ENCODE measurements at regions not wholly inside any gene's neighbourhood (a gene's known extent, or its start where the extent isn't known, plus 50 kb on each side); places are given as distances from the start of the nearest gene placed in this dataset.
A peak's percentile ranks its signal among the peaks of the same experiment; 100 is the strongest.

- Histone ChIP-seq H3K27me3 (ENCODE audit: control insufficient read depth, insufficient read depth, low read length) (no peaks in the 10 kb centered on the region), H3K27ac (ENCODE audit: low read length) (no peak overlapping the region), H3K36me3 (ENCODE audit: control insufficient read depth, insufficient read depth, low read length) (no peaks in the 10 kb centered on the region), H3K4me1 (ENCODE audit: control insufficient read depth, insufficient read depth, low read length) (no peaks in the 10 kb centered on the region), H3K9me3 (ENCODE audit: control insufficient read depth, insufficient read depth, low read length) (no peaks in the 10 kb centered on the region), H3K4me3 (ENCODE audit: low read length) (no peak overlapping the region)
- no CpG with 5 or more reads among the region's 8 CpGs for WGBS (ENCODE audit: insufficient coverage, insufficient read length)
- no peak for DNase-seq (ENCODE audit: low read depth, low spot score)
Measured at GRCh38 chr3:43913036-43913948, 222.6 kb downstream of the ABHD5 start.

DNA sequence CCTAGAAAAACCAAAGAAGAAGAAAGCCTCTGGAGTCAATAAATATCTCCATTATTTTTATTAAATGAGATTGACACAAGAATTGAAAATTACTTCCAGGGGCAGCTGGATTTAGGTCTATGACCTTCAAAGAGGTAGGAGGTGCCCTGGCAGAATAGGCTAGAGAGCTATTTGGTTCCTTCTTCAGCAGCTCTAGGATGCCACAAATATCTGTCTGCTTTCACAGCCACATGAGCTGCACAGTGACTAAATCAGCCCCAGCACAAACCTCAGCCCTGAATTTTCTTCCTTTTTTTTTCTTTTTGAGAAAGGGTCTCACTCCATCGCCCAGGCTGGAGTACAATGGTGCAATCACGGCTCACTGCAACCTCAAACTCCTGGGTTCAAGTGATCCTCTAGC, 223.5 kb downstream of the ABHD5 start:
- no peak overlapping the region for H3K4me3 ChIP-seq (ENCODE audit: low read length)
- no peaks in the 10 kb centered on the region for H3K36me3 ChIP-seq (ENCODE audit: control insufficient read depth, insufficient read depth, low read length)
- no peaks in the 10 kb centered on the region for H3K4me1 ChIP-seq (ENCODE audit: control insufficient read depth, insufficient read depth, low read length)
- no peak for DNase-seq (ENCODE audit: low read depth, low spot score)
- no CpG with 5 or more reads among the region's 2 CpGs for WGBS (ENCODE audit: insufficient coverage, insufficient read length)
- H3K9me3 ChIP-seq (ENCODE audit: control insufficient read depth, insufficient read depth, low read length): no peaks in the 10 kb centered on the region
- H3K27me3 ChIP-seq (ENCODE audit: control insufficient read depth, insufficient read depth, low read length): no peaks in the 10 kb centered on the region
- no peak overlapping the region for H3K27ac ChIP-seq (ENCODE audit: low read length)

- DNase-seq (ENCODE audit: low read depth, low spot score): no peak
- no peaks in the 10 kb centered on the region for H3K9me3 ChIP-seq (ENCODE audit: control insufficient read depth, insufficient read depth, low read length)
- H3K27me3 ChIP-seq (ENCODE audit: control insufficient read depth, insufficient read depth, low read length): no peaks in the 10 kb centered on the region
- no peaks in the 10 kb centered on the region for H3K36me3 ChIP-seq (ENCODE audit: control insufficient read depth, insufficient read depth, low read length)
- H3K27ac ChIP-seq (ENCODE audit: low read length): no peak overlapping the region
- H3K4me1 ChIP-seq (ENCODE audit: control insufficient read depth, insufficient read depth, low read length): no peaks in the 10 kb centered on the region
- WGBS (ENCODE audit: insufficient coverage, insufficient read length): no CpG with 5 or more reads among the region's 1 CpG
- H3K4me3 ChIP-seq (ENCODE audit: low read length): no peak overlapping the region
Measured at GRCh38 chr3:43915546-43915945, 224.8 kb downstream of the ABHD5 start.

- peaks cover 2% of the 10 kb centered on the region; the same call in 1 of the 2 replicates for H3K4me1 ChIP-seq (ENCODE audit: control insufficient read depth, insufficient read depth, low read length)
- H3K27ac ChIP-seq (ENCODE audit: low read length): no peak overlapping the region
- WGBS (ENCODE audit: insufficient coverage, insufficient read length): no CpG with 5 or more reads among the region's 3 CpGs
- no peaks in the 10 kb centered on the region for H3K9me3 ChIP-seq (ENCODE audit: control insufficient read depth, insufficient read depth, low read length)
- no peaks in the 10 kb centered on the region for H3K36me3 ChIP-seq (ENCODE audit: control insufficient read depth, insufficient read depth, low read length)
- H3K4me3 ChIP-seq (ENCODE audit: low read length): no peak overlapping the region
- no peak for DNase-seq (ENCODE audit: low read depth, low spot score)
- H3K27me3 ChIP-seq (ENCODE audit: control insufficient read depth, insufficient read depth, low read length): no peaks in the 10 kb centered on the region
Measured at GRCh38 chr3:43917361-43917760, 226.6 kb downstream of the ABHD5 start.

DNA sequence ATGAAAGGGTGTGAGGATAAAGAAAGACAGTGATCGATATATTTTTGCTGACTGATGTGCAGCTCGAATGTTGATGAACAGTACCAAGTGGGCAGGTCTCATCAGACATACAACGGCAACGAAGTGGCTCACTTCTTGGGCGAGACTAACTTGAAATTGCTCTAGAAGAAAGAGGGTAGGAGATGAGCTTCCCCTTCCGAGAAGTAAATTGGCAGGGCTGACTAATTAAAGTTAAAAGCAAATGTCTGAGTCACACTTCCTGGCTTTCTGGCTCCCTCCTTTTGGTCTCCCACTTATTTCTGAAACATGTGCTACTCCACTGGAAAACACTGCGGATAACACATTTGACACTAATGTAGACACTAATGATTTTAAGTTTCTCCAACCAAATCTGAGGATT, 228.3 kb downstream of the ABHD5 start:
- no peak for DNase-seq (ENCODE audit: low read depth, low spot score)
- Histone ChIP-seq H3K27ac (ENCODE audit: low read length) (no peak overlapping the region), H3K27me3 (ENCODE audit: control insufficient read depth, insufficient read depth, low read length) (no peaks in the 10 kb centered on the region), H3K4me3 (ENCODE audit: low read length) (no peak overlapping the region), H3K4me1 (ENCODE audit: control insufficient read depth, insufficient read depth, low read length) (peaks cover 4% of the 10 kb centered on the region), H3K9me3 (ENCODE audit: control insufficient read depth, insufficient read depth, low read length) (no peaks in the 10 kb centered on the region), H3K36me3 (ENCODE audit: control insufficient read depth, insufficient read depth, low read length) (no peaks in the 10 kb centered on the region)
- WGBS (ENCODE audit: insufficient coverage, insufficient read length): no CpG with 5 or more reads among the region's 7 CpGs

DNA sequence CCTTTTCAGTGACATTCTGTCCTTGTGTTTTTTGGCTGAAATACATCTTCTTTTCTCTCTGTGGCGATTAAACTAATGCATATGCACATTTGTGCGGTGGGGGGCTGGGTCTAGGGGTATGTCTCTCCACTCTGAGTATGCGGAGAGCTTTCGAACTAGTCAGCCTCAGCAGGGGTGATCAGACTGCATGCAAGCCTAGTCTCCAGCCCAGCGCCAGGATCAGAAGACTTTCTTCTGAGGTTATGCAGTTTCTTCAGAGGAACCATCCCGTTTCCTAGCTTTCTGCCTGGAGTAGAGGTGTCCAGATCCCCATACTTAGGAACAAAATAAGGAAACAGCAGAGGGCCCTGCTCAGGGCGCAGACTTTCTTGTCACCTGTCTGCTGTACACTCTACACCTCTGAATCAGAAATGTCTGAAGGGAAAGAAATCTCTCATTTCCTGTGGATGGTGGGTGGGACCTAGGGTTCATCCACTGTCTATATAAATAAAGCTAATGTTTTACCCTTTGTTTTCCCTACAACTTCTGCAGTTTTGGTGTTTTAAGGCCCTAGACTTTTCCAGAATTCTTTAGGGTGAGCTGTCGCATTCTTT, 230.4 kb downstream of the ABHD5 start:
- H3K27me3 ChIP-seq (ENCODE audit: control insufficient read depth, insufficient read depth, low read length): no peaks in the 10 kb centered on the region
- H3K4me1 ChIP-seq (ENCODE audit: control insufficient read depth, insufficient read depth, low read length): peaks cover 4% of the 10 kb centered on the region
- H3K9me3 ChIP-seq (ENCODE audit: control insufficient read depth, insufficient read depth, low read length): no peaks in the 10 kb centered on the region
- no peaks in the 10 kb centered on the region for H3K36me3 ChIP-seq (ENCODE audit: control insufficient read depth, insufficient read depth, low read length)
- H3K27ac ChIP-seq (ENCODE audit: low read length): no peak overlapping the region
- WGBS (ENCODE audit: insufficient coverage, insufficient read length): no CpG with 5 or more reads among the region's 8 CpGs
- no peak overlapping the region for H3K4me3 ChIP-seq (ENCODE audit: low read length)
- DNase-seq (ENCODE audit: low read depth, low spot score): no peak

GRCh38 chr3:43922374-43922773, 231.6 kb downstream of the ABHD5 start:
- no peak overlapping the region for H3K27ac ChIP-seq (ENCODE audit: low read length)
- H3K4me3 ChIP-seq (ENCODE audit: low read length): no peak overlapping the region
- H3K9me3 ChIP-seq (ENCODE audit: control insufficient read depth, insufficient read depth, low read length): no peaks in the 10 kb centered on the region
- H3K4me1 ChIP-seq (ENCODE audit: control insufficient read depth, insufficient read depth, low read length): peaks cover 4% of the 10 kb centered on the region
- WGBS (ENCODE audit: insufficient coverage, insufficient read length): no CpG with 5 or more reads among the region's 3 CpGs
- DNase-seq (ENCODE audit: low read depth, low spot score): no peak
- no peaks in the 10 kb centered on the region for H3K36me3 ChIP-seq (ENCODE audit: control insufficient read depth, insufficient read depth, low read length)
- H3K27me3 ChIP-seq (ENCODE audit: control insufficient read depth, insufficient read depth, low read length): no peaks in the 10 kb centered on the region

DNA sequence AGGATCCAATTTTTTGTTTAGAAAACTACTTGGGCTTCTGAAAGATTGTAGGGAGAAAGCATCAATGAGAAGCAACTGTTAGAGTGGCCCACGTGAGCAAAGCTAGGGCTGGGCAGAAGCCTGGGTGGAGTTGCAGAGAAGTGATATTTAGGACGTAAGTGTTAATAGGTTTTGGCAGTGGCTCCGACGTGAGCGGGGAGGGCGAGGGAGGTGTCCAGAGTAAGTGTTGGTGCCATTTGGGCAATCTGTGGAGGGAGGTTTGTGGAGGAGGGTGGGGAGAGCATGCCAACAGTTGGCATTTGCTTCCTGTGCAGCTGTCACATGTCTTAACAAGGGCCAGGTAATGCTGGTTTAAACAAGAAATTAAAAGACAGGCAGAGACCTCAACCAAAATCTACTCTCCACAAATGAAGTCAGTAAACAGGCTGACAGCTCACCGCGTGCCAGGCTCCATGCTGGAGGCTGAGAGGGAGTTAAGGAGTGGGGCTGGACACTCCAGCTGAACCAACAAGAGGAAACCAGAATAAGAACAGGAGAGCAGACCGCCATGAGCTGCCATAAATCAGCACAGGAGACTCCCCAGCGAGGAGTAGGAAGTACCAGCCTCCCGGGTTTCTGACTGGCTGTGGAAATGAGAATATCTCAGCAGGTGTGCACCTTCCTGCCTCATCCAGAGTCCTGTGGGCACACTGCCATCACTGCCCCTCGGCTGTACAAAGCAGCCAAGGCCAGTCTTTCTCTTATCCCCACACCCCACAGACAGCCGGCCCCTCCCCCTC, 232.6 kb downstream of the ABHD5 start:
- no peaks in the 10 kb centered on the region for H3K27me3 ChIP-seq (ENCODE audit: control insufficient read depth, insufficient read depth, low read length)
- H3K4me3 ChIP-seq (ENCODE audit: low read length): no peak overlapping the region
- WGBS (ENCODE audit: insufficient coverage, insufficient read length): 100% methylated on average over 4 of the region's 13 CpGs
- DNase-seq (ENCODE audit: low read depth, low spot score): no peak
- no peaks in the 10 kb centered on the region for H3K36me3 ChIP-seq (ENCODE audit: control insufficient read depth, insufficient read depth, low read length)
- H3K4me1 ChIP-seq (ENCODE audit: control insufficient read depth, insufficient read depth, low read length): peaks cover 4% of the 10 kb centered on the region
- H3K9me3 ChIP-seq (ENCODE audit: control insufficient read depth, insufficient read depth, low read length): no peaks in the 10 kb centered on the region
- H3K27ac ChIP-seq (ENCODE audit: low read length): no peak overlapping the region

DNA sequence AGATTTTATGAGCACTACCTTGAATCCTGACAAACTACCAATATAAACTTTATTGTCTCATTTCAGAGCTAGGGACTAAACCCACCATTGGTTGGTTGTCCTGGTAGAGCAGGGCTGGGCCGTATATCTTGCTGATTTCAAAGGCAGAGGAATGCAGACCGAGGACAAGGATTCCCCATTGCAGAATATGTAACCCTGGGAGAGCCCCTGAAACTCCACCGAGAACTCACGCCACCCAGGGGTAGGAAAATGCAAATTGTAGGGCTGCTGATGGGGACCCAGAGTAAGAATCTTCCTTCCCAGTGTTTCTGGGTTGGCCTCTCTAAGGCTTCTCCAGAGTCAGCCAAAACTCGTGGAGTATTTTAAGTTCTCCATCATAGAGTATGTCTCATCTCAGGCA, 235.3 kb downstream of the ABHD5 start:
- peak; percentile 25 for DNase-seq (ENCODE audit: low read depth, low spot score)
- peaks cover 4% of the 10 kb centered on the region for H3K4me1 ChIP-seq (ENCODE audit: control insufficient read depth, insufficient read depth, low read length)
- no peaks in the 10 kb centered on the region for H3K27me3 ChIP-seq (ENCODE audit: control insufficient read depth, insufficient read depth, low read length)
- no peaks in the 10 kb centered on the region for H3K9me3 ChIP-seq (ENCODE audit: control insufficient read depth, insufficient read depth, low read length)
- no CpG with 5 or more reads among the region's 5 CpGs for WGBS (ENCODE audit: insufficient coverage, insufficient read length)
- H3K4me3 ChIP-seq (ENCODE audit: low read length): no peak overlapping the region
- no peak overlapping the region for H3K27ac ChIP-seq (ENCODE audit: low read length)
- no peaks in the 10 kb centered on the region for H3K36me3 ChIP-seq (ENCODE audit: control insufficient read depth, insufficient read depth, low read length)

DNA sequence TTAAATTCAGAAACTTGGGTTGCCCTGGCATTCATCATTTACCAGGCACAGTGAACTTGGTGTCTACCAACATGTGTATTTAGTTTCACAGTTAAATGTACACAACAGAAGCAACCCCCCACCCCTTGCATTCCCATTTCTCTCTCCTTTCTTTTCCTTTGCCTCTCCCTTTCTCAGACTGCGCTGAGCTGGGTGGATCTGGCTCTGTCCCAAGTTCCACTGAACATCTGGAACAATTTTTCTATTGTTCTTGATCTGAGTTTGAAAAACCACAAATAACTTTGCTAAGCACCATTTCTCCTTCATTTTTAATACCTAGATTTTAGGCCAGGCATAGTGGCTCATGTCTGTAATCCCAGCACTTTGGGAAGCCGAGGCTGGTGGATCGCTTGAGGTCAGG, 242.2 kb downstream of the ABHD5 start:
- DNase-seq (ENCODE audit: low read depth, low spot score): no peak

More for the DNA sequence above, 242.2 kb downstream of the ABHD5 start:
- H3K36me3 ChIP-seq (ENCODE audit: control insufficient read depth, insufficient read depth, low read length): no peaks in the 10 kb centered on the region
- H3K27me3 ChIP-seq (ENCODE audit: control insufficient read depth, insufficient read depth, low read length): no peaks in the 10 kb centered on the region
- H3K4me1 ChIP-seq (ENCODE audit: control insufficient read depth, insufficient read depth, low read length): no peaks in the 10 kb centered on the region
- no peak overlapping the region for H3K4me3 ChIP-seq (ENCODE audit: low read length)
- no CpG with 5 or more reads among the region's 3 CpGs for WGBS (ENCODE audit: insufficient coverage, insufficient read length)
- H3K27ac ChIP-seq (ENCODE audit: low read length): no peak overlapping the region
- H3K9me3 ChIP-seq (ENCODE audit: control insufficient read depth, insufficient read depth, low read length): no peaks in the 10 kb centered on the region

Data from iPS DF 6.9 (cell line).